ENCODE measurements at regions not wholly inside any gene's neighbourhood (a gene's known extent, or its start where the extent isn't known, plus 50 kb on each side); places are given as distances from the start of the nearest gene placed in this dataset.

- TF ChIP-seq CTCF (IDR thresholded peaks at IDR 0.05; ENCODE audit: low read depth, low read length) (no peak), EZH2phosphoT487 (IDR thresholded peaks at IDR 0.05; ENCODE audit: low read depth) (no peak)
Observed at GRCh38 chr15:39096608-39097205, 484.2 kb upstream of the THBS1 start.

Measured in OCI-LY3 (cell line).